Stimulated activated CD8-positive, alpha-beta memory T cell treated with anti-CD3 and anti-CD28 coated beads, Interleukin-7, amount 100 ng/mL, for 4 hours (primary cell): ENCODE measurements at regions not wholly inside any gene's neighbourhood (a gene's known extent, or its start where the extent isn't known, plus 50 kb on each side); places are given as distances from the start of the nearest gene placed in this dataset.

Experiments used
- DNase-seq, 2 donors: peaks; one replicate each; pipeline ENCODE4 v3.0.0-alpha.2; 2020; ENCODE audit warnings: low read depth in 2 of 2

GRCh38 chr2:76579911-76580310 lies 869.2 kb upstream of the GCFC2 start:
- DNase-seq, result no peak

DNA sequence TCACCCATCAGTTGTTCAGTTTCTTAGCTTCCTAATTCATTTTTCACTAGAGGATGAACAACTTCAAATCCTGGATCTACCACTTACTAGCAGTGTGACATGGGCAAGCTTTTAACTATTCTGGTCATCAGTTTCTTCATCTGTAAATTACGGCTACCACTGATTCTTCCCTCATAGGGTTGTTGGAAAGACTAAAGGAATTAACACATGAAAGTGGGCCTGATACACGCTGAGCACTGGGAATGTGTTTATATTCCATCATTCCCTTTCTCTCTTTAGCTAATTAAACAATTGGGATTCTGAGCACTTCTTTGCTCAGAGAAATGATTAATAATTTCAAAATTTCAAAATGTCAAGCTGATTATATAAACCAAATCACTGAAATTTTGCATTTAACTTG lies 862.3 kb upstream of the GCFC2 start:
- no peak for DNase-seq

DNA sequence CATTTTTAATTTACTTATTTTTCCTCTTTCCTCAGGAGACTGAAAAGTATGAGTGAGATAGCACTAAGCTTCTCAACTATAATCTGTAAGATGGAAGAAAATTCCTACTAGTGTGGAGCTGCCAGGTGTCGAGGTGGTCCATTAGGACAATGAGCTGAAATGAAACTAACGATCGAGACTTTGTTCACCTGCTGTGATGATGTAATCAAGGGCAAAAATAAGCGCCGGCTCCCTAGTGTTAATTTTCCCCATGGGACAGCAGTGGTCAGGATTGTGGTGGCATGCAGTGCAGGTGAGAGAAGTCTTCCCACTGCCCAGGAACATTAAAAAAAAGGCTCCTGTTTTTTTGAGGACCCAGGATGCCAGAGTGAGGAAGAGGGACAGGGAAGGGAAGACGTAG lies 859.1 kb upstream of the GCFC2 start:
- no peak for DNase-seq

DNA sequence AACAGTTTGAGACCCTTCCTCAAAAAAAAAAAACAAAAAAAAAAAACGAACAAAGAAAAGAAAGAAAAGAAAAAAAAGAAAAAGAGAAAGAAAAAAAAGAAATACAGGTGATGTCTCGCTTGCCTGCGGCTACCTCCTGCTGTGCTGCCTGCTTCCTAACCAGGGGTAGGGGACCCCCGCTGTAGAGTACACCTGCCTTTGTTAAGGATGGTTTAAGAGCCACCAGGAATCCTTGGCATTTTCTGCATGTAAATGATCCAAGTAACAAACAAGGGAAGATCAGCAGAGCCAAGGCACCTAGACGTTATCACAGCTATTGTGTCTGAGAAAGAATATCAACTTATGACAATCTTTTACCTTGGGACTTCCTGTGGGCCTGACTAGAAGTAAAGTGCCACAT lies 856.8 kb upstream of the GCFC2 start:
- DNase-seq, result no peak

DNA sequence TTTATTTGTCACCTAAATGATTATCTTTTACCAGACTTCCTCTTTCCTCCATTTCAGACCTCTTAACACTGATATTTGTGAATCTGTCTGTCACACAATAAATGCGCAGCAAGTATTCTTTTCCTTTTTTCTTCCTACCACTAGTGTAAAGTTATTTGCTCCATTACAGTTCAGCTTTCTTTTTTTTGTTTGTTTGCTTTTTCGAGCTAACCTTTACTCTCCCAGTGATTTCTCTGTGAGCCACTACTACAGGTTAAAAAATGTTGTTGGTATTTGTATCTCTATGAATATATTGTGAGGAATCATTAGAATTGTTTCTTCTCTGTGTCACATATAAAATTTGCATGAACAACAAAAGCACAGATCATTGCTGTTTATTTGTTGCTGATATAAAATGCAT lies 854.0 kb upstream of the GCFC2 start:
- no peak for DNase-seq

DNA sequence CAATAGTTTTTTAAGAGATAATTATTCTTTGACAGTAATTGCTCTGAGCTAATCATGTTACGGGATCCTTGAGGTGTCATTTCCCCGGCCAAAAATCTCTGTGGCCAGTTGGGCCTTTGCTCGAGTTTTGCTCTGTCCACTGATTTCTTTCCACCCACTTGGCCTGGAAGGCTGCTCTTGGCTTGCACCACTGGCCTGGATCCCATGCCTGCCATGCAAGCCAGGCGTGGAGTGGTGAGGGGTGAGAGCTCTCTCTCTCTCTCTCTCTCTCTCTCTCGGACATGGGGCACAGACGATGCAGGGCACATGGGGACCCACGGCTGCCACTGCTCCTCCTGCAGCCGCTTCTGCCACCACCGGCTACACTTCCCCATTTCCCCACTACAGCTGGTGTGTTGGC lies 853.0 kb upstream of the GCFC2 start:
- DNase-seq, result no peak

GRCh38 chr2:76558157-76558556 lies 847.4 kb upstream of the GCFC2 start:
- DNase-seq, result no peak

DNA sequence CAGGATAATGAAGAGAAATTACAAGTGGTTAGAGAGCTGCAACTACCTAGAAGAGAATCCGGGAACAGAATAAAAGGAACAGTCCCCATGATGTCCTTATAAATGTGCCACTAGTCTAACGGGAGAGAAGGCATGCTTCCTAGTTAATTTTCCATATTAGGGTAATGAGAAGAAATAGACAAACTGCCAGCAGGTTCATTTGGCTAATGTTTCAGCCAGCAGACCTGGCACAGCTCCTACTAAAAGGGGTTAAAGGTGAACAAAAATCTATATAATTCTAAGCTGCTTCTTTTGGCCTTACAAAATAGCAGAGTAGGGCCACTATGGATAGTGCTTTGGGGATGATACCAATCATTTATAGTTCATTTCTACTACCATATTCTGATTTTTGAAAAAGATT lies 845.3 kb upstream of the GCFC2 start:
- DNase-seq, result no peak

DNA sequence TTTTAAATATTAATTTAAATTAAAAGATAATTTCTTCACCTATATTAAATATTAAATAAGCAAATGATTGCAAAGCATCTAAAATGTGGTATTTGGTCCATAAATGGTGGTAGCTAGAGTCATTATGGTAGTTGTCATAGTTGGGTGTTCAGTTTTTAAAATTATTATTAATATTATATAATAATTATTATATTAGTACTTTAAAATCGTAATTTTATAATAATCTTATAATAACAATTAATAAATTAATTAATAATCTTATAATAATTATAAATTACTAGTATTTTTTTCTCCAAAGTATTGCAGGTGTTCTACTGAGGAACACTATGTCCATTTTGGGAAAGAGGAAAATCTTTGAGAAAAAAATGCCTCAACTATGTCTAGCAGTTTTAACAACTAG lies 835.5 kb upstream of the GCFC2 start:
- DNase-seq, result no peak

- no peak for DNase-seq
Observed at GRCh38 chr2:76544901-76545300, 834.2 kb upstream of the GCFC2 start.

- no peak for DNase-seq
Observed at GRCh38 chr2:76517574-76517909, 806.8 kb upstream of the GCFC2 start.

- DNase-seq, result no peak
Observed at GRCh38 chr2:76516861-76517573, 806.3 kb upstream of the GCFC2 start.

DNA sequence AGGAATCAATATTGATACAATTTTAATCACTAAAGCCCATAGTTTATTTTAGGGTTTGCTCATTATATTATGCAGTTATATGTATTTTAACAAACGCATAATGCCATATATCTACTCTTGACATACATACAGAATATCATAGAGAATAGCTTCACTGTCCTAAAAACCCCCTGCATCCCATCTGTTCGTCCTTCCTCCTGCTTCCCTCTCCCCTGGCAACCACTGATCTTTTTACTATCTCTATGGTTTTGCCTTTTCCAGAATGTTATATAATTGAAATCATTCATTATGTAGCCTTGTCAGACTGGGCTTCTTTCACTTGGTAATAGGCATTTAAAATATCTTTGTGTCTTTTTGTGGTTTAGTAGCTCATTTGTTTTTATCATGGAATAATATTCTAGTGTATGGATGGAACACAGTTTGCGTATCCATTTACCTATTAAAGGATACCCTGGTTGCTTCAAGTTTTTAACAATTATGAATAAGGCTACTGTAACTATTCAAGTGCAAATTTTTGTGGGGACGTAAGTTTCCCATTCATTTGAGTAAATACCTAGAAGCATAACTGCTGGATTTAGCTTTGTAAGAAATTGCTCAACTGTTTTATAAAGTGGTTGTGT lies 801.6 kb upstream of the GCFC2 start:
- no peak for DNase-seq

DNA sequence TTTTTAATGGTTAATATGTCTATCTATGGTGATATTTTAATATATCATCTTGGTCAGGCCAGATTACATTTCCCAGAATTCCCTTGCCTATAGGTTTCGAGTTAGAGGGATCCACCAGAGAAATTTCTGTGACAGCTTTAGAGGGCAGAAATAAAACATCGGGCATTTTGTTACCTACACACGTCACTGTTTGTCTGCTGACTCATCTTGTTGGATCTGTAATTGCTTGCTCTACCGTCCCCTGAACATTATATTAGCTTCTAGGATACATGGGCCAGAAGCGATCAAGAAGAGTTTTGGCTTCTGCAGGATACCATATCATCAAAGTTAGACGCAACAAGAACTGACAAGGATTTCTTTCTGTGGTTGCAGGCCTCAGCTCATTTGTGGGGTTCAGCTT lies 795.8 kb upstream of the GCFC2 start:
- DNase-seq, result no peak

DNA sequence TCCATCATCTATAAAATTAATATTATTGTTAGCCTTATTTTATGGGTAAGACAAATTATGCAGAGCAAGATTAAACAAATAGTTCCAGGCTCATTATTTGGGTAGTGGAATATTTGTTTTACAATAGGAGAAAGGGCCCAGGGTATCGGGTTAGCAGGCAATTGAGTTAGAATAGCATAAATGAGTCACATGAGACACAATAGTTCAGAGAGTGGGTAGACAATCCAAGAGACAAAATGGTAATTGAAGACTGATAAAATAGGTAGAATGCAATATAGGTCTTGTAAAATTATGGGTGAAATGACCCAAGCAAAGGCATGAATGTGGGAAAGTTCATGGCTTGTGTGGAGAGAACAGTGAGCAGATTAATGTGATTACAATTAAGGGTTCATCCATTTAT lies 790.9 kb upstream of the GCFC2 start:
- no peak for DNase-seq

DNA sequence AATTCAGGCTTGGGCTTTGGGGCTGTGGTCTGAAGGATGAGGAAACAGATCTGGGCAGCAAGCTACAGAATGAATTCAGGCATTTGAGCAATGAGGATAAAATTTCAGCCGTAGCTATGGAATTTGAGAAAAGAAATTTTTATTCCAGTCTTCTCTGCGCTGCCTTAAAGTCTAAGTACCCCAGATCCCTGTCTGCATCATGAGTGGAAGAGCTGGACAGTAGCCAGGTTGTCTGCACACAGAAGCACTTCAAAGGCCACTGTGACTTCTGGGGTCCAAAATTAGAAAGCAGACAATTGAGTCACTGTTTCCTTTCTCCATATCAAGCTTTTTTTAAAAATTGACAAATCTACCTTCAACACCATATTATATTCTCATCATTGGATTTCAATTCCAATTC lies 787.6 kb upstream of the GCFC2 start:
- no peak for DNase-seq

- no peak for DNase-seq
Observed at GRCh38 chr2:76491503-76491902, 780.8 kb upstream of the GCFC2 start.

DNA sequence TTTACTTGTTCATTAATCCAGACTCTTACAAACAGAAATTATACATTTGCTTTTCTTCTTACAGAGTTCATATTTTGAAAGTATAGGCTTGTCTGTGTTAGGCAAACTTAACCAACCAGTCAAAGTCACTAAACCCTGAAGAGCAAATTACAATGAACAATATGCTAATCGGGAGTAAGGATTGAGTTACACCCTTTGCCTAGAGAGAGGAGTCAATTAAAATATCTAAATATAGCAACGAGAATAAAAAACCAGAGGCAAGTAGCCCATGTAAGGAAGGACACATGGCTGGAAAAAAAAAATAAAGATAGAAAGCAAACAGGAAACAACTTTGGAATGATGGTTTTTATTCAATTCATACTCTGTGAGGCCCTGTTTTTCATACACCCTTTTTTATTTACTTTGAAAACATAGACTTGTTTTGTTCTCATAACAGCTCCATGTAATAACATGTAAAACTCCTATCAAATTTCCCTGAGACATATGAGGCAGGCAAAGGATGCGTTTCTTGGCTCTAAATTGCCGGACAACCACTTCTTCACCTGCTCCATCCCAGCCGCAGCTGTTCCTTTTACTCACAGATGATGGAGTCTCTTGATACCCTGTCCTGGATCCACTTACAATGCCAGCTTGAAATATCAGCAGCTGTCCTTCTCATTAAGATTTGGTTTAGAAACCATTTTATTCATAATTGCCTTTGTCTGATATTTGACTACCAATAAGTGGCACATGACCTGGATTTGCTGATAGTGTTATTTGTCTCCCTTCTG lies 767.7 kb upstream of the GCFC2 start:
- DNase-seq, result no peak

GRCh38 chr2:76472946-76473345 lies 762.2 kb upstream of the GCFC2 start:
- no peak for DNase-seq

- no peak for DNase-seq
Observed at GRCh38 chr2:76469066-76469465, 758.4 kb upstream of the GCFC2 start.

GRCh38 chr2:76467326-76467725 lies 756.6 kb upstream of the GCFC2 start:
- DNase-seq, result no peak

DNA sequence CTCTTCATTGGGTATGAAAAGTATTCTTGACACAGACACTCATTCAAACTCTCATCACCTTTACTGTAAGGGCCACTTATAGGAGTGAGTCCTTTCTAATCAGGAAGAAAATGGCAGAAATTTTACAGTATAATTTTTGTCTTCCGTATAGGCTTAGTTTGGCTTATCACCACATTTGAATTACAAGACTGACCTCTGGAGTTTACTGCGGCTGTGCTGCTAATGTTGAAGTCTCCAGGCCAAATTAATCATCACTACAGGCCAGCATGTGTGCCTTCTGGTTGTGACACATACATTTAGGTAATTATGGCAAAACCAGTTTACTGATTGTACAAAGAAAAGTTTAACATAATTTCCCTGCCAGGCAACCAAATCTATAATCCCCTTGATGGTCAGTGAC lies 753.6 kb upstream of the GCFC2 start:
- no peak for DNase-seq

GRCh38 chr2:76461431-76461830 lies 750.7 kb upstream of the GCFC2 start:
- no peak for DNase-seq
